Chondrocyte (in vitro differentiated cells): ENCODE measurements at regions not wholly inside any gene's neighbourhood (a gene's known extent, or its start where the extent isn't known, plus 50 kb on each side); places are given as distances from the start of the nearest gene placed in this dataset.

Source experiments
- DNase-seq: peaks from one replicate; pipeline ENCODE4 v3.0.0; 2021; ENCODE audit warnings: mixed read lengths, low spot score
- H3K27ac Mint-ChIP-seq: one replicate; pipeline ENCODE4 v1.8.0; 2021; ENCODE audit warnings: mild to moderate bottlenecking, moderate library complexity, mixed read lengths; ENCODE audit not compliant: unreplicated experiment
- H3K27me3 Mint-ChIP-seq: 2 replicates; pipeline ENCODE4 v1.8.0; 2021; ENCODE audit warnings: low read depth, mixed read lengths
- H3K36me3 Mint-ChIP-seq: 2 replicates; pipeline ENCODE4 v1.8.0; 2021; ENCODE audit warnings: low read depth, mixed read lengths
- H3K4me1 Mint-ChIP-seq: 2 replicates; pipeline ENCODE4 v1.8.0; 2021; ENCODE audit warnings: low read depth, mild to moderate bottlenecking, mixed read lengths
- H3K4me3 Mint-ChIP-seq: one replicate; pipeline ENCODE4 v1.8.0; 2021; ENCODE audit warnings: mild to moderate bottlenecking, moderate library complexity, mixed read lengths; ENCODE audit not compliant: unreplicated experiment
- H3K9me3 Mint-ChIP-seq: 2 replicates; pipeline ENCODE4 v1.8.0; 2021; ENCODE audit warnings: low read depth, mixed read lengths
- CTCF ChIP-seq: fragments of 200-600 bp; sonication (generic); IDR thresholded peaks from 2 replicates; pipeline ENCODE4 v1.5.0; 2021; ENCODE audit warnings: antibody characterized with exemption, mild to moderate bottlenecking, moderate library complexity

GRCh38 chr1:166272851-166273250, 106.0 kb upstream of the FAM78B start:
- no peak for TF ChIP-seq CTCF
- Mint-ChIP-seq H3K27me3 (no peaks in the 10 kb centered on the region), H3K4me3 (no peak overlapping the region), H3K9me3 (peaks cover 19% of the 10 kb centered on the region), H3K4me1 (no peaks in the 10 kb centered on the region), H3K36me3 (no peaks in the 10 kb centered on the region), H3K27ac (no peak overlapping the region)
- no peak for DNase-seq

GRCh38 chr1:166273618-166274017, 106.8 kb upstream of the FAM78B start:
- H3K4me3 Mint-ChIP-seq, result no peak overlapping the region
- peaks cover 22% of the 10 kb centered on the region for H3K9me3 Mint-ChIP-seq
- no peak for TF ChIP-seq CTCF
- DNase-seq, result no peak
- H3K36me3 Mint-ChIP-seq, result no peaks in the 10 kb centered on the region
- H3K4me1 Mint-ChIP-seq, result no peaks in the 10 kb centered on the region
- no peaks in the 10 kb centered on the region for H3K27me3 Mint-ChIP-seq
- no peak overlapping the region for H3K27ac Mint-ChIP-seq

- H3K4me3 Mint-ChIP-seq, result no peak overlapping the region
- H3K36me3 Mint-ChIP-seq, result no peaks in the 10 kb centered on the region
- DNase-seq, result no peak
- H3K27ac Mint-ChIP-seq, result no peak overlapping the region
- peaks cover 2% of the 10 kb centered on the region for H3K27me3 Mint-ChIP-seq
- H3K4me1 Mint-ChIP-seq, result no peaks in the 10 kb centered on the region
- H3K9me3 Mint-ChIP-seq, result peaks cover 5% of the 10 kb centered on the region
- TF ChIP-seq CTCF, result no peak
Measured at GRCh38 chr1:166282391-166283137, 115.8 kb upstream of the FAM78B start.

- Mint-ChIP-seq H3K4me1 (no peaks in the 10 kb centered on the region), H3K36me3 (no peaks in the 10 kb centered on the region), H3K4me3 (no peak overlapping the region), H3K9me3 (no peaks in the 10 kb centered on the region), H3K27me3 (peaks cover 2% of the 10 kb centered on the region), H3K27ac (no peak overlapping the region)
- no peak for TF ChIP-seq CTCF
- DNase-seq, result no peak
Measured at GRCh38 chr1:166283190-166283589, 116.4 kb upstream of the FAM78B start.

- H3K36me3 Mint-ChIP-seq, result no peaks in the 10 kb centered on the region
Measured at GRCh38 chr1:166283600-166283999, 116.8 kb upstream of the FAM78B start.

More at GRCh38 chr1:166283600-166283999, 116.8 kb upstream of the FAM78B start:
- DNase-seq, result no peak
- H3K9me3 Mint-ChIP-seq, result no peaks in the 10 kb centered on the region
- no peak for TF ChIP-seq CTCF
- H3K4me1 Mint-ChIP-seq, result no peaks in the 10 kb centered on the region
- no peak overlapping the region for H3K27ac Mint-ChIP-seq
- no peak overlapping the region for H3K4me3 Mint-ChIP-seq
- H3K27me3 Mint-ChIP-seq, result peaks cover 2% of the 10 kb centered on the region
